Endothelial cell (in vitro differentiated cells): ENCODE measurements at regions not wholly inside any gene's neighbourhood (a gene's known extent, or its start where the extent isn't known, plus 50 kb on each side); places are given as distances from the start of the nearest gene placed in this dataset.

Experiments used
- DNase-seq: peaks from one replicate; pipeline ENCODE4 v3.0.0; 2021; ENCODE audit warnings: low spot score
- H3K27ac Mint-ChIP-seq: one replicate; pipeline ENCODE4 v1.8.0; 2021; ENCODE audit warnings: mixed read lengths, inconsistent platforms; ENCODE audit not compliant: unreplicated experiment
- H3K27me3 Mint-ChIP-seq: one replicate; pipeline ENCODE4 v1.8.0; 2021; ENCODE audit warnings: mild to moderate bottlenecking, moderate library complexity, mixed read lengths, inconsistent platforms; ENCODE audit not compliant: unreplicated experiment
- H3K36me3 Mint-ChIP-seq: one replicate; pipeline ENCODE4 v1.8.0; 2021; ENCODE audit warnings: mild to moderate bottlenecking, low read depth, mixed read lengths, inconsistent platforms; ENCODE audit not compliant: unreplicated experiment
- H3K4me1 Mint-ChIP-seq: one replicate; pipeline ENCODE4 v1.8.0; 2021; ENCODE audit warnings: mild to moderate bottlenecking, mixed read lengths, inconsistent platforms; ENCODE audit not compliant: unreplicated experiment
- H3K4me3 Mint-ChIP-seq: one replicate; pipeline ENCODE4 v1.8.0; 2021; ENCODE audit warnings: mild to moderate bottlenecking, mixed read lengths, inconsistent platforms; ENCODE audit not compliant: unreplicated experiment
- H3K9me3 Mint-ChIP-seq: one replicate; pipeline ENCODE4 v1.8.0; 2021; ENCODE audit warnings: mixed read lengths, inconsistent platforms; ENCODE audit not compliant: unreplicated experiment
- CTCF ChIP-seq: fragments of 200-600 bp; sonication (generic); IDR thresholded peaks from one replicate; pipeline ENCODE4 v1.5.0; 2021; ENCODE audit warnings: antibody characterized with exemption; ENCODE audit not compliant: unreplicated experiment

GRCh38 chr2:156800065-156800653 lies 364.0 kb downstream of the GPD2 start:
- Mint-ChIP-seq H3K4me3 (no peak overlapping the region), H3K4me1 (peaks cover 5% of the 10 kb centered on the region), H3K9me3 (no peaks in the 10 kb centered on the region), H3K36me3 (no peaks in the 10 kb centered on the region), H3K27ac (no peak overlapping the region), H3K27me3 (no peaks in the 10 kb centered on the region)
- no peak for TF ChIP-seq CTCF
- DNase-seq = no peak

- H3K4me1 Mint-ChIP-seq = peaks cover 5% of the 10 kb centered on the region
- no peaks in the 10 kb centered on the region for H3K9me3 Mint-ChIP-seq
- H3K4me3 Mint-ChIP-seq = no peak overlapping the region
- no peak for DNase-seq
- no peaks in the 10 kb centered on the region for H3K27me3 Mint-ChIP-seq
- H3K36me3 Mint-ChIP-seq = no peaks in the 10 kb centered on the region
- H3K27ac Mint-ChIP-seq = no peak overlapping the region
- no peak for TF ChIP-seq CTCF
Measured at GRCh38 chr2:156800781-156801361, 364.7 kb downstream of the GPD2 start.

GRCh38 chr2:156803243-156803642 lies 367.1 kb downstream of the GPD2 start:
- Mint-ChIP-seq H3K9me3 (no peaks in the 10 kb centered on the region), H3K27me3 (no peaks in the 10 kb centered on the region), H3K36me3 (no peaks in the 10 kb centered on the region), H3K27ac (no peak overlapping the region), H3K4me3 (no peak overlapping the region), H3K4me1 (peaks cover 5% of the 10 kb centered on the region)
- DNase-seq = no peak
- no peak for TF ChIP-seq CTCF

- Mint-ChIP-seq H3K27ac (no peak overlapping the region), H3K4me1 (peaks cover 5% of the 10 kb centered on the region), H3K4me3 (no peak overlapping the region)
Measured at GRCh38 chr2:156803967-156804366, 367.8 kb downstream of the GPD2 start.

More at GRCh38 chr2:156803967-156804366, 367.8 kb downstream of the GPD2 start:
- Mint-ChIP-seq H3K9me3 (no peaks in the 10 kb centered on the region), H3K36me3 (no peaks in the 10 kb centered on the region), H3K27me3 (no peaks in the 10 kb centered on the region)
- no peak for TF ChIP-seq CTCF
- no peak for DNase-seq
